ENCODE measurements at regions not wholly inside any gene's neighbourhood (a gene's known extent, or its start where the extent isn't known, plus 50 kb on each side); places are given as distances from the start of the nearest gene placed in this dataset.

DNA sequence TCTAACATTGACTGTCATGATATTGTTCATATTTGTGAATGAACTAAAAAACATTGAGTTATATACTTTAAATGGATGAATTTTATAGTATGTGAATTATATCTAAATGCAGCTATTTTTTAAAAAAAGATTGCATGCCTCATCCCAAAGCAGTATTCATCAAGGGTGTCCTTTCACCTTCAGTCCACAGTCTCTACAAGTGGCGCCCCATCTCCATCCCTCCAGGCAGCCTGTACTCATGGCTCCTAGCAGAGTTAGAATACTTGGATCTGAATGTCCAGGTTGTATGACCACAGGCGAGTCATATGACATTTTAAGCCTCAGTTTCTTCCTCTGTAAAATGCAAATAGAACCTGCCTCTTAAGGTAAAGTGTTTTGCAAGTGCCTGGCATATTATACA lies 69.8 kb downstream of the TMEM100 start:
- TF ChIP-seq, protein P1, sequence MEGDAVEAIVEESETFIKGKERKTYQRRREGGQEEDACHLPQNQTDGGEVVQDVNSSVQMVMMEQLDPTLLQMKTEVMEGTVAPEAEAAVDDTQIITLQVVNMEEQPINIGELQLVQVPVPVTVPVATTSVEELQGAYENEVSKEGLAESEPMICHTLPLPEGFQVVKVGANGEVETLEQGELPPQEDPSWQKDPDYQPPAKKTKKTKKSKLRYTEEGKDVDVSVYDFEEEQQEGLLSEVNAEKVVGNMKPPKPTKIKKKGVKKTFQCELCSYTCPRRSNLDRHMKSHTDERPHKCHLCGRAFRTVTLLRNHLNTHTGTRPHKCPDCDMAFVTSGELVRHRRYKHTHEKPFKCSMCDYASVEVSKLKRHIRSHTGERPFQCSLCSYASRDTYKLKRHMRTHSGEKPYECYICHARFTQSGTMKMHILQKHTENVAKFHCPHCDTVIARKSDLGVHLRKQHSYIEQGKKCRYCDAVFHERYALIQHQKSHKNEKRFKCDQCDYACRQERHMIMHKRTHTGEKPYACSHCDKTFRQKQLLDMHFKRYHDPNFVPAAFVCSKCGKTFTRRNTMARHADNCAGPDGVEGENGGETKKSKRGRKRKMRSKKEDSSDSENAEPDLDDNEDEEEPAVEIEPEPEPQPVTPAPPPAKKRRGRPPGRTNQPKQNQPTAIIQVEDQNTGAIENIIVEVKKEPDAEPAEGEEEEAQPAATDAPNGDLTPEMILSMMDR (IDR thresholded peaks at IDR 0.05) = no peak
- TF ChIP-seq EP300 (IDR thresholded peaks at IDR 0.05) = no peak
- TF ChIP-seq POLR2A (IDR thresholded peaks at IDR 0.05) = no peak

Data from upper lobe of left lung (tissue), 4 donors.